ENCODE measurements at regions not wholly inside any gene's neighbourhood (a gene's known extent, or its start where the extent isn't known, plus 50 kb on each side); places are given as distances from the start of the nearest gene placed in this dataset.
"Not testable (repeated sequence)": the region's sequence is repeated elsewhere in the genome, so short reads cannot be mapped to it uniquely, and the experiment has no call there.

- TF ChIP-seq, protein P1, sequence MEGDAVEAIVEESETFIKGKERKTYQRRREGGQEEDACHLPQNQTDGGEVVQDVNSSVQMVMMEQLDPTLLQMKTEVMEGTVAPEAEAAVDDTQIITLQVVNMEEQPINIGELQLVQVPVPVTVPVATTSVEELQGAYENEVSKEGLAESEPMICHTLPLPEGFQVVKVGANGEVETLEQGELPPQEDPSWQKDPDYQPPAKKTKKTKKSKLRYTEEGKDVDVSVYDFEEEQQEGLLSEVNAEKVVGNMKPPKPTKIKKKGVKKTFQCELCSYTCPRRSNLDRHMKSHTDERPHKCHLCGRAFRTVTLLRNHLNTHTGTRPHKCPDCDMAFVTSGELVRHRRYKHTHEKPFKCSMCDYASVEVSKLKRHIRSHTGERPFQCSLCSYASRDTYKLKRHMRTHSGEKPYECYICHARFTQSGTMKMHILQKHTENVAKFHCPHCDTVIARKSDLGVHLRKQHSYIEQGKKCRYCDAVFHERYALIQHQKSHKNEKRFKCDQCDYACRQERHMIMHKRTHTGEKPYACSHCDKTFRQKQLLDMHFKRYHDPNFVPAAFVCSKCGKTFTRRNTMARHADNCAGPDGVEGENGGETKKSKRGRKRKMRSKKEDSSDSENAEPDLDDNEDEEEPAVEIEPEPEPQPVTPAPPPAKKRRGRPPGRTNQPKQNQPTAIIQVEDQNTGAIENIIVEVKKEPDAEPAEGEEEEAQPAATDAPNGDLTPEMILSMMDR (IDR thresholded peaks at IDR 0.05; ENCODE audit: low read depth, low read length, poor library complexity, severe bottlenecking), result not testable (repeated sequence)
- not testable (repeated sequence) for TF ChIP-seq EZH2phosphoT487 (IDR thresholded peaks at IDR 0.05; ENCODE audit: borderline replicate concordance, low read length)
Measured at GRCh38 chr7:39798077-39798476, 152.0 kb upstream of the CDK13 start.
